NCI-H510A treated with DMSO at 0.1 percent for 48 hours (cell line): ENCODE measurements at regions not wholly inside any gene's neighbourhood (a gene's known extent, or its start where the extent isn't known, plus 50 kb on each side); places are given as distances from the start of the nearest gene placed in this dataset.
A peak's percentile ranks its signal among the peaks of the same experiment; 100 is the strongest.

Experiments used
- DNase-seq: peaks from one replicate; lab custom pipeline; 2025; lab: John Stamatoyannopoulos, UW

- DNase-seq: no peak
Measured at GRCh38 chr2:49487139-49487538, 332.8 kb upstream of the FSHR start.

GRCh38 chr2:49480520-49480919 is 326.2 kb upstream of the FSHR start:
- DNase-seq: no peak

GRCh38 chr2:49465157-49465831 is 311.0 kb upstream of the FSHR start:
- DNase-seq: no peak

- DNase-seq: no peak
Measured at GRCh38 chr2:49459314-49459993, 305.1 kb upstream of the FSHR start.

DNA sequence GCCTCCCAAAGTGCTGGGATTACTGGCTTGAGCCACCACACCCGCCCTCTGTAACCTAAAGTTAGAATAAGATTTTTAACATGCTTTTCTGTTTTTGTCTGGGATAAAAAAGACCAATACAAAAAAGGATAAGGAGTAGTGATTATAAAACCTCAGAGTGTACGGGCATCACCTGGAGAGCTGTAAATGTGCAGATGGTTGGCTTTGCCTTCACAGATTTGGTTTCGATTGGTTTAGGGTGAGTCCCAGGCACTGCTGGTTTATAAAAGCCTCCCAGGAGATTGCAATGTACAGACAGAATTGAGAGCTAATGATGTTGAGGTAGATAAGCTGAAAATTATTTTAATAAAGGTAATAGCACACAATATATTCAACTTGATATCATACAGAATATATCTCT is 289.7 kb upstream of the FSHR start:
- no peak for DNase-seq

GRCh38 chr2:49426996-49427395 is 272.7 kb upstream of the FSHR start:
- DNase-seq: no peak

DNA sequence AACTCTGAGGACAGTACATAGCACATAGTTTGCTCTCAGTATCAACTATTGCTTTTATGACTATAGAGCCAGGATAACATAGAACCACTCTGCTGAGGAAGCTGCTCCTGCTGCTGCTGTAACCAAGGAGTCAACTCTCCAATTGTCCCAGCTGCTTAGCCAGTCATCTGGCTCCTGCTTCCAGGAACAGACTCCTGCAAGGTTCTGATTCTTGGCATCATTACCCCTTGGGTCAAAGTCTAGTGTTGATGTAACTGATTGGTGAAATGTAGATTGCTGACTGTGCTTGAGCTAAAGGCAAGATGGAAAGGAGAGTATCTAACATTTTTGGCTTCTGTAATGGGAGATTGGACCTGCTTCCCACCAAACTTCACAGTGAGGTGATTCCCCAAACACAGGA is 261.9 kb upstream of the FSHR start:
- DNase-seq: no peak

GRCh38 chr2:49404108-49404507 is 249.8 kb upstream of the FSHR start:
- no peak for DNase-seq

GRCh38 chr2:49403637-49404036 is 249.3 kb upstream of the FSHR start:
- no peak for DNase-seq

DNA sequence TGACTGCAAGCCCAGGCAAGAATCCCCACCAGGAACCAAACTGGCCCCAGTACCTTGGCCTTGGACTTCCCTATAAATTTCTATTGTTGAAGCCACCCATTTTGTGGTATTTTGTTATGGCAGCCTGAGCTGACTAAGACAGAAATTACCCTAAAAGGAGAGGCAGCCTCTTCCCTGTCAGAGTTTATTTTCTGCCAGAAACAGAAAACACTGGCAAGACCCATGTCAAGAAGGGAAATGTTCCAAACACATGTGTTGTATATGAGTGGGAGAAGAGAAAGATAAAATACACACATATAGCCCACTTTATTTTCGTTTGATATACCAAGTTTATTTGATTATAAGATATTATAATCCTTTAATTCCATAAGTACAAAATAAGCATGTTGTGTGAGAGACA is 225.1 kb upstream of the FSHR start:
- DNase-seq: no peak

- DNase-seq: no peak
Measured at GRCh38 chr2:49371128-49371701, 216.9 kb upstream of the FSHR start.

GRCh38 chr2:49369650-49370049 is 215.3 kb upstream of the FSHR start:
- DNase-seq: no peak

GRCh38 chr2:49369101-49369500 is 214.8 kb upstream of the FSHR start:
- no peak for DNase-seq

DNA sequence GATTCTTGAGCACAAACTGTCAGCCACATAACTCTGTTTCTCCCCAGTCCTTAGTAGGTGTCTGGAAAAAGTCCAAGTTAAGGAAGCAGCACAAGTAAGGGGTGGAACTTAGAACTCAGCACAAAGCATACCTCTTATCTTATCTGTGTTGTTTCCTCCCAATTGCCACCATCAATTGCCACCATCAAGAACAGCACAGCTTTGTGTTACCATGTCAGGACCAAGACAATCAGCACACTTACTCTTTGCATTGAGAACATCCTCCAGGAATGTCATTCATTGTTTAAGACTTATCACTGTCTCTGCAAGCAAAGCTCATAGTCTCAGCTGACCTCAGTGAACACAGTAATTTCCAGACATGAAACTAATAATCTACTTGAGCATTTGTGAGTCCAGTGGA is 212.7 kb upstream of the FSHR start:
- DNase-seq: no peak

DNA sequence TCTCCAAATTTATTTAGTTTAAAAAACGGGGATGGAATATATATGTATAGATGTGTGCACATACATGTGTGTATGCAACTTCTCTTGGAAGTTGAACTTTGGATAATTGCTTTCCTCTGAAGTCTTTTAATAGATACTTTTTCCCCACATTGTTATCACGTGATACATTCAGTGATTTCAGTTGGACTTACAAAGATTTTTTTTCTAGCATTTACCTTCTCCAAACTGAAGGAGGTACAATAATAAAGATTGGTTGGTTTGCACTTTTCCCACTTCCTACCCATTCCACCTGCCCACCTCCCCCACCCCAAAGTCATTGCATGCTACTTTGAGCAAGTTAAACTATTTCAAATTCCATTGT is 206.1 kb upstream of the FSHR start:
- DNase-seq: no peak

DNA sequence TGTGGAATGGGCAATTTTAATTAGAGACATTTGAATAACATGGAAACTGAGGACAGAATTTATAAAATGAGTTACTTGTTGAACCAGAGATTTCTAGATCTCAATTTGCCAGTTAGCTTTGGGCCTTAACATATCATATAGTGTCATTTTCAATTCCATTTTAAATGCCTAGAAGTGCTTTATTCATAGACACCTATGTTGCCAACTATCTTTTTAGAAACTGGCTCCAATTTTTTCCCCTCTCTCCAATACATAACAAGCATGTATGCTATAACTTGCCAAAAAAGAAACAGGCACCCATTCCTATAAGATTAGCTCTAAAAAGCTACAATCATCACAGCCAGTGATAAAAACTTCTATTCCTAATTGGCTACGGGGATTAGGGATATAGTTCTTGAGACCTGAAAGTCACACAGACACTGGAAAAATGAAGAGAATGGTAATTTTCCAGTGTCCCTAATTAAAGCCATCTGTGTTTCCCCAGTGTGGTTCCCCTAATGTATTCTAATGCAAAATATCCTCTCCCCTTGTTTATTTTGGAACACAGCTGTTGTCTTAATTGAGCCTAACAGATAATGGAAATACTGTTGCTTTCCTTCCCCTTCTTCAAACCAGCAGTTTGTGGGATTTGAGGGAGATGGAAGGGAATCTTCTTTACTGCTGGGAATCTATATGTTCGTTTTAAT is 205.5 kb upstream of the FSHR start:
- DNase-seq: no peak

DNA sequence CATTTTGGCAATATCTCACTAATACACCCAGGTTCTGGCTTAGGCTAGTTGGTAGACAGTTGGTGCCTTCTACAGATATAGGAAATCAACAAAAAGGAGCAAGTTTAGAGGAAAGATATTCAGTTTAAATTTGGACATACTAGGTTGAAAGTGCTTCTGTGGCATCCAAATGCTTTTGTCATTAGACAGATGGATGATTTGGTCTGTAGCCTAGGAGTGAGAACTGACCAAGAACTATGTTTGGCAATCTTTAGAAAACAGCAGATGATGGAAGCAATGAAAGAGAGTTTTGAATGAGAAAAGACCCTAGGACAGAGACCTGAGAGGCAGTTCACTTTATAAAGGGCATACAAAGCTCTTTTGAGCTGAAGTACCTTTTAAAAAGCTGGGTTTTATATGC is 201.3 kb upstream of the FSHR start:
- no peak for DNase-seq

DNA sequence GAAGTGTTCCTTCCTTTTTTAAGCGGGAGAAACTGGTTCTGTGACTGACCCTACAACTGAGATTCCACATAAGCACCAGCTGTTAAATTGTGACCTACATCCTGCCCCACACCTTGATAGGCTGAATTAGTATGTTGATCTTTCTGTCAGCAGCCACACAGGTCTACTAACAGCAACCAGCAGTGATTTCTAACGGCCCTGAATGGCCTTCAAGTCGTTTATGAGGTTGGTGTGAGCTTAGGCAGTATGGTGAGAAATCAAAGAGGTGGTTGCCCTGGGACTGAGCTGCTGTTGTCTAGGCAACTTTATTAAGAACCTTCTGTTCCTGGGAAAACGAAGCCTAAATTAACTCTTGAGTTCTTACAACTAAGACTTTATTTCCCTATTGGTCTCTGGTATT is 197.2 kb upstream of the FSHR start:
- no peak for DNase-seq

GRCh38 chr2:49343638-49344037 is 189.3 kb upstream of the FSHR start:
- DNase-seq: no peak

DNA sequence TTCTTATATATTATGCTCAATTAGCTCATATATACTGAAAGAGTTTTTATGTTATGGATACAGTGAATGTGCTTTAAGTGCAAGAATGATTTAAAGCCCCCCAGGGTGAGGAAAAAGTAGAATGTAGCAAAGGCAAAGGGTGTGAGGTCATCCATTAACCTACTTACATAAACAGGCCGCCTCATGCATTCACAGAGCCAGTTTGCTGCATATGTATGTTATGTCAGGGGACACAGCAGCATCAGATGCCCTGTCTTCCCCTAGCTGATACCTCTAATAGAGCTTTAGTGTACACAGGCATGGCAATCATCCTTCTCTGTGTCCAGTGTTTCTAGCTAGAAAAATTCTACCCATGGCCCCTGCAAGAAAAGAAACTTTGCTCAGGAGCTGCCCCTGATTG is 187.8 kb upstream of the FSHR start:
- no peak for DNase-seq

- peak; percentile 16 for DNase-seq
Measured at GRCh38 chr2:49335546-49335945, 181.2 kb upstream of the FSHR start.

- DNase-seq: no peak
Measured at GRCh38 chr2:49332415-49332814, 178.1 kb upstream of the FSHR start.

DNA sequence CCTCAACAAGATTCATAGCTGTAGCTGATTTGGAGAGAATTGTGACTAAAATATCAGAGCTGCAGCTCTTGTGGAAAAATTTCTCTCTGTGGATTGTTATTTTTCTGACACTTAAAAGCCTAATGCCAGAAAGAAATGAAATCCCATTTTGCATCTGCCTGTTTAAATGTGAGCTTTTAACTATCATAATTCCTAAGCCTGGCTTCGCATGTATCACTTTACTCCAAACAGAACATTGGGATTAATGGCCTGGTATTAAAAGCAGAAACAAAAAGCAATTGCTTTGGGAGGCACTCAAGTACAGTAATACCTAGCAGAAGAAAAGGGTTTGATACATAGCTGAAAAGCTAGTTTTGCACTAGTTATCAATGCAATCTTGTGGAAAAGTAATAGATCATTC is 164.2 kb upstream of the FSHR start:
- DNase-seq: no peak
